Astrocyte (in vitro differentiated cells and primary cell): ENCODE measurements at regions not wholly inside any gene's neighbourhood (a gene's known extent, or its start where the extent isn't known, plus 50 kb on each side); places are given as distances from the start of the nearest gene placed in this dataset.
A peak's percentile ranks its signal among the peaks of the same experiment; 100 is the strongest.

Source experiments
- DNase-seq: peaks from one replicate; pipeline ENCODE4 v3.0.0-alpha.2; 2010; ENCODE audit warnings: low read depth
- FAIRE-seq: peaks from 2 replicates; lab custom pipeline; 2011; peaks lifted over from hg19 to GRCh38; lab: Jason Lieb, UNC
- H2AFZ ChIP-seq: 2 replicates; pipeline ENCODE4 v1.6.0; 2012; ENCODE audit warnings: low read depth, low read length, inconsistent platforms
- H3K27ac ChIP-seq: 2 replicates; pipeline ENCODE4 v1.5.1; 2011; ENCODE audit warnings: low read depth, low read length, inconsistent platforms
- H3K27me3 ChIP-seq: 2 replicates; pipeline ENCODE4 v1.6.0; 2011; ENCODE audit warnings: low read length, inconsistent platforms; ENCODE audit not compliant: insufficient read depth
- H3K36me3 ChIP-seq: 2 replicates; pipeline ENCODE4 v1.5.1; 2011; ENCODE audit warnings: low read length, inconsistent platforms; ENCODE audit not compliant: insufficient read depth
- H3K4me1 ChIP-seq: 2 replicates; pipeline ENCODE4 v1.5.1; 2011; ENCODE audit warnings: low read length, inconsistent platforms; ENCODE audit not compliant: insufficient read depth
- H3K4me2 ChIP-seq: 2 replicates; pipeline ENCODE4 v1.6.0; 2012; ENCODE audit warnings: low read length, inconsistent platforms
- H3K4me3 ChIP-seq: 2 replicates; pipeline ENCODE4 v1.5.1; 2011; ENCODE audit warnings: low read depth, mild to moderate bottlenecking, low read length, inconsistent platforms; ENCODE audit not compliant: insufficient read depth
- H3K79me2 ChIP-seq: 2 replicates; pipeline ENCODE4 v1.6.0; 2012; ENCODE audit warnings: mild to moderate bottlenecking, low read length, inconsistent platforms; ENCODE audit not compliant: insufficient read depth
- H3K9ac ChIP-seq: 2 replicates; pipeline ENCODE4 v1.6.0; 2012; ENCODE audit warnings: mild to moderate bottlenecking, low read length, inconsistent platforms
- H3K9me3 ChIP-seq: 2 replicates; pipeline ENCODE4 v1.5.1; 2012; ENCODE audit warnings: low read depth, mild to moderate bottlenecking, low read length, inconsistent platforms; ENCODE audit not compliant: insufficient read depth
- H4K20me1 ChIP-seq: 2 replicates; pipeline ENCODE4 v1.6.0; 2012; ENCODE audit warnings: low read length, inconsistent platforms; ENCODE audit not compliant: insufficient read depth
- H3K27ac Mint-ChIP-seq: one replicate; pipeline ENCODE4 v1.8.0; 2021; ENCODE audit warnings: mild to moderate bottlenecking, mixed read lengths; ENCODE audit not compliant: unreplicated experiment
- H3K27me3 Mint-ChIP-seq: one replicate; pipeline ENCODE4 v1.8.0; 2021; ENCODE audit warnings: low read depth, mixed read lengths; ENCODE audit not compliant: unreplicated experiment
- H3K36me3 Mint-ChIP-seq: one replicate; pipeline ENCODE4 v1.8.0; 2021; ENCODE audit warnings: low read depth, mixed read lengths; ENCODE audit not compliant: unreplicated experiment
- H3K4me1 Mint-ChIP-seq: one replicate; pipeline ENCODE4 v1.8.0; 2021; ENCODE audit warnings: low read depth, mixed read lengths; ENCODE audit not compliant: unreplicated experiment
- H3K4me3 Mint-ChIP-seq: one replicate; pipeline ENCODE4 v1.8.0; 2021; ENCODE audit warnings: mild to moderate bottlenecking, moderate library complexity, mixed read lengths; ENCODE audit not compliant: unreplicated experiment
- H3K9me3 Mint-ChIP-seq: one replicate; pipeline ENCODE4 v1.8.0; 2021; ENCODE audit warnings: mild to moderate bottlenecking, mixed read lengths; ENCODE audit not compliant: unreplicated experiment
- EZH2 ChIP-seq: IDR thresholded peaks from 2 replicates; pipeline ENCODE4 v1.6.1; 2012; ENCODE audit warnings: mild to moderate bottlenecking, low read length, inconsistent platforms; ENCODE audit not compliant: insufficient read depth
- TF ChIP-seq, protein P1 (sequence below): IDR thresholded peaks from 2 replicates; pipeline ENCODE4 v1.5.1; 2011; ENCODE audit warnings: low read depth, mild to moderate bottlenecking, inconsistent platforms, low read length, moderate library complexity; ENCODE audit not compliant: insufficient read depth

DNA sequence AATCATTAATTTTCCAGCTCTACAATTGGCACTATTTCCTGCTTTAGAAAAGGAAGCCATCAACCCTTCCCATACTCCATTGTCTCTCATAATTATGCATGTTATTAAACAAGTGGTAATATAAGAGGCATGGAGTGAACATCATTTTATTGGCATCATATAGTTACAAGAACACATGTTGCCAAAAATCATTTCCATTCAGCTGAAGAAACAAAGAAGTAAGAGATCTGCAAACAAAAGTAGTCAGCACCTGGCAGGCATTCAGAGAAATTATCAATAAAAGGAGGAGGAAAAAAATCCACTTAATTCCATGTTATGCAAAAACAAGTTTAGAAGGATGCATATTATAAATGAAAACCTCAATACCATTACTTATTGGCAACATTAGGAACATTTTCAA lies 1208.2 kb upstream of the C9orf72 start:
- DNase-seq (no peak), FAIRE-seq (no peak)
- TF ChIP-seq, protein P1, sequence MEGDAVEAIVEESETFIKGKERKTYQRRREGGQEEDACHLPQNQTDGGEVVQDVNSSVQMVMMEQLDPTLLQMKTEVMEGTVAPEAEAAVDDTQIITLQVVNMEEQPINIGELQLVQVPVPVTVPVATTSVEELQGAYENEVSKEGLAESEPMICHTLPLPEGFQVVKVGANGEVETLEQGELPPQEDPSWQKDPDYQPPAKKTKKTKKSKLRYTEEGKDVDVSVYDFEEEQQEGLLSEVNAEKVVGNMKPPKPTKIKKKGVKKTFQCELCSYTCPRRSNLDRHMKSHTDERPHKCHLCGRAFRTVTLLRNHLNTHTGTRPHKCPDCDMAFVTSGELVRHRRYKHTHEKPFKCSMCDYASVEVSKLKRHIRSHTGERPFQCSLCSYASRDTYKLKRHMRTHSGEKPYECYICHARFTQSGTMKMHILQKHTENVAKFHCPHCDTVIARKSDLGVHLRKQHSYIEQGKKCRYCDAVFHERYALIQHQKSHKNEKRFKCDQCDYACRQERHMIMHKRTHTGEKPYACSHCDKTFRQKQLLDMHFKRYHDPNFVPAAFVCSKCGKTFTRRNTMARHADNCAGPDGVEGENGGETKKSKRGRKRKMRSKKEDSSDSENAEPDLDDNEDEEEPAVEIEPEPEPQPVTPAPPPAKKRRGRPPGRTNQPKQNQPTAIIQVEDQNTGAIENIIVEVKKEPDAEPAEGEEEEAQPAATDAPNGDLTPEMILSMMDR, result no peak
- no peak for TF ChIP-seq EZH2
- Histone ChIP-seq H2AFZ (no peak overlapping the region), H3K36me3 (no peaks in the 10 kb centered on the region), H3K27me3 (no peaks in the 10 kb centered on the region), H3K9ac (no peak overlapping the region), H3K27ac (no peak overlapping the region), H3K4me3 (no peak overlapping the region), H3K79me2 (no peaks in the 10 kb centered on the region), H3K4me2 (no peak overlapping the region), H3K4me1 (no peaks in the 10 kb centered on the region), H3K9me3 (no peaks in the 10 kb centered on the region), H4K20me1 (no peaks in the 10 kb centered on the region)
- H3K9me3 Mint-ChIP-seq, result no peaks in the 10 kb centered on the region
- no peak overlapping the region for H3K27ac Mint-ChIP-seq
- no peaks in the 10 kb centered on the region for H3K36me3 Mint-ChIP-seq
- peaks cover 14% of the 10 kb centered on the region for H3K4me1 Mint-ChIP-seq
- no peak overlapping the region for H3K4me3 Mint-ChIP-seq
- no peaks in the 10 kb centered on the region for H3K27me3 Mint-ChIP-seq

DNA sequence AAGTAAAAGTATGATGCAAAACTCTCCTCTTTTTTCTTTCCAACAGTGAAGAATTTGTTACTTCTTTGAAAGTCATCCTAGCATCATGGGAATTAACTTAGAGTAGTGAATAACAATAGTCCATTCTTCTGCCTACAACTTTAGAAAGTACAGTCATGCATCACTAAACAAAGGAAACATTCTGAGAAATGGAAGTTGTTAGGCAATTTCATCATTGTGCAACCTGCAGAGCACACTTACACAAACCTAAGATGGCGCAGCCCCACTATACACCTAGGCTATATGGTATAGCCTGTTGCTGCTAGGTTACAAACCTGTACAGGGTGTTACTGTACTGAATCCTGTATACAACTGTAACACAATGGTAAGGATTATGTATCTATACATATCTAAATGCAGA lies 1209.3 kb upstream of the C9orf72 start:
- Mint-ChIP-seq H3K4me3 (no peak overlapping the region), H3K36me3 (no peaks in the 10 kb centered on the region), H3K9me3 (no peaks in the 10 kb centered on the region), H3K27ac (no peak overlapping the region), H3K4me1 (peaks cover 14% of the 10 kb centered on the region), H3K27me3 (no peaks in the 10 kb centered on the region)
- Histone ChIP-seq H3K79me2 (no peaks in the 10 kb centered on the region), H2AFZ (no peak overlapping the region), H3K9me3 (no peaks in the 10 kb centered on the region), H3K4me3 (no peak overlapping the region), H3K4me1 (no peaks in the 10 kb centered on the region), H3K27me3 (no peaks in the 10 kb centered on the region), H3K27ac (no peak overlapping the region), H3K36me3 (no peaks in the 10 kb centered on the region), H4K20me1 (no peaks in the 10 kb centered on the region), H3K4me2 (no peak overlapping the region), H3K9ac (no peak overlapping the region)
- TF ChIP-seq, protein P1, result no peak
- TF ChIP-seq EZH2, result no peak
- FAIRE-seq, result no peak
- no peak for DNase-seq

DNA sequence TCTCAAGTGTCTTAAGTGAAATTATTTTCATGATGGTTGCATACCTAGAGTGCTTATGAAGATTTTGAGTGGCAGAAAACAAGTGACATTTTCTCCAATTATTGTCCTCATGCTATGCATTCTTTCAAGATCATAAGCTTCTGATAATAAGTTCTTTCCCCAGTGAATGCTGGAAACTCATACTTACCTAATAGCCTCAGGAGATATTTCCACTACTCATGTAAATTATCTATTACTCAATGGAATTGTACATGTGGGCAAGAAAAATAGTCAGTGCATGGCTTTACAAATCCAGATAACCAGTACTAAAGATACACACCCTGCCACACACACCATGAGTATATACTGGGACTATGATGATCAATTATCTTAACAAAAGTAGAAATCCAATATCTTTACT lies 1219.4 kb upstream of the C9orf72 start:
- no peak overlapping the region for H3K4me3 Mint-ChIP-seq
- H3K36me3 ChIP-seq, result no peaks in the 10 kb centered on the region
- DNase-seq (no peak), FAIRE-seq (no peak)
- H3K4me1 Mint-ChIP-seq, result no peaks in the 10 kb centered on the region
- no peaks in the 10 kb centered on the region for H3K9me3 ChIP-seq
- H3K27ac ChIP-seq, result no peak overlapping the region
- H3K4me2 ChIP-seq, result no peak overlapping the region
- no peaks in the 10 kb centered on the region for H3K9me3 Mint-ChIP-seq
- H3K4me1 ChIP-seq, result no peaks in the 10 kb centered on the region
- H3K36me3 Mint-ChIP-seq, result no peaks in the 10 kb centered on the region
- H3K27me3 ChIP-seq, result no peaks in the 10 kb centered on the region
- H3K79me2 ChIP-seq, result no peaks in the 10 kb centered on the region
- no peak overlapping the region for H3K4me3 ChIP-seq
- no peaks in the 10 kb centered on the region for H4K20me1 ChIP-seq
- H3K27me3 Mint-ChIP-seq, result no peaks in the 10 kb centered on the region
- H2AFZ ChIP-seq, result no peak overlapping the region
- H3K27ac Mint-ChIP-seq, result peak overlapping the region; percentile 63
- TF ChIP-seq, protein P1, result no peak
- no peak for TF ChIP-seq EZH2
- no peak overlapping the region for H3K9ac ChIP-seq
